A549 (cell line): ENCODE measurements at regions not wholly inside any gene's neighbourhood (a gene's known extent, or its start where the extent isn't known, plus 50 kb on each side); places are given as distances from the start of the nearest gene placed in this dataset.
A peak's percentile ranks its signal among the peaks of the same experiment; 100 is the strongest.

Source experiments
- ATAC-seq, 2 experiments: fragments of 200-7000 bp in 1 of 2; fragments of >200 bp in 1 of 2; cut with Nextera tagmentation in 1 of 2; cut with Tn5 transposase in 1 of 2; 3 replicates each; pipeline versions ENCODE4 v1.8.0 to v1.9.1; 2018 to 2020; ENCODE audit warnings: mild to moderate bottlenecking in 1 of 2, moderate library complexity in 1 of 2
- CTCF ChIA-PET: fragments of 300-600 bp; sonication (Branson Sonifier 250); formaldehyde crosslinking; extraction: SDS; loops from one replicate; lab custom pipeline; 2021; ENCODE audit warnings: antibody characterized with exemption, inconsistent platforms; lab: Yijun Ruan, JAX
- POLR2A ChIA-PET: fragments of 350-600 bp; formaldehyde crosslinking; extraction: SDS; loops from one replicate; lab custom pipeline; 2021; ENCODE audit warnings: antibody characterized with exemption, inconsistent platforms; lab: Yijun Ruan, JAX
- DNase-seq, 2 experiments: peaks; one replicate each; pipeline versions ENCODE4 v3.0.0 to v3.0.0-alpha.2; 2011 to 2016; ENCODE audit warnings: low read depth in 1 of 2, low spot score in 1 of 2
- FAIRE-seq: peaks from 2 replicates; lab custom pipeline; 2011; peaks lifted over from hg19 to GRCh38; lab: Jason Lieb, UNC
- H3K27ac ChIP-seq, 2 experiments: fragments of >200 bp; sonication (Bioruptor Twin); formaldehyde crosslinking; 3 replicates each; pipeline ENCODE4 v1.5.1; 2016 to 2017
- H3K4me1 ChIP-seq: fragments of >200 bp; sonication (Bioruptor Twin); formaldehyde crosslinking; 3 replicates; pipeline ENCODE4 v1.6.1; 2016
- H3K4me2 ChIP-seq: fragments of >200 bp; sonication (Bioruptor Twin); formaldehyde crosslinking; 3 replicates; pipeline ENCODE4 v1.6.1; 2016
- H3K4me3 ChIP-seq: fragments of >200 bp; sonication (Bioruptor Twin); formaldehyde crosslinking; 3 replicates; pipeline ENCODE4 v1.5.1; 2016
- H3K9me3 ChIP-seq: fragments of >200 bp; sonication (Bioruptor Twin); formaldehyde crosslinking; 3 replicates; pipeline ENCODE4 v1.6.1; 2016
- ATOH8 ChIP-seq: fragments of 250-450 bp; sonication (Bioruptor Pico); IDR thresholded peaks from 2 replicates; pipeline ENCODE4 v1.5.0; 2020; ENCODE audit warnings: low read depth, mild to moderate bottlenecking, moderate library complexity
- BCL3 ChIP-seq: fragments of >200 bp; sonication (Bioruptor Twin); formaldehyde crosslinking; IDR thresholded peaks from 3 replicates; pipeline ENCODE4 v1.6.1; 2016
- CBX2 ChIP-seq: fragments of 200-600 bp; sonication (generic); IDR thresholded peaks from 2 replicates; pipeline ENCODE4 v1.6.1; 2016; ENCODE audit warnings: low read depth, mild to moderate bottlenecking, borderline replicate concordance
- CBX8 ChIP-seq: fragments of 200-600 bp; sonication (generic); IDR thresholded peaks from 2 replicates; pipeline ENCODE4 v1.6.1; 2016
- CEBPB ChIP-seq, 2 experiments: fragments of >200 bp in 1 of 2; sonication (Bioruptor Twin) in 1 of 2; formaldehyde crosslinking in 1 of 2; IDR thresholded peaks; 2 replicates each; pipeline ENCODE4 v1.6.1; 2012 to 2016
- CHD2 ChIP-seq: fragments of 150-350 bp; IDR thresholded peaks from 2 replicates; pipeline ENCODE4 v1.6.1; 2014; ENCODE audit warnings: low read length; ENCODE audit not compliant: partially characterized antibody
- CHD4 ChIP-seq: fragments of 200-600 bp; sonication (generic); IDR thresholded peaks from 2 replicates; pipeline ENCODE4 v1.6.1; 2016; ENCODE audit warnings: antibody characterized with exemption, mild to moderate bottlenecking, borderline replicate concordance
- CTCF ChIP-seq: fragments of >200 bp; sonication (Bioruptor Twin); formaldehyde crosslinking; IDR thresholded peaks from 3 replicates; pipeline ENCODE4 v1.5.1; 2016
- EHMT2 ChIP-seq: fragments of 200-600 bp; sonication (generic); IDR thresholded peaks from 2 replicates; pipeline ENCODE4 v1.6.1; 2016; ENCODE audit warnings: antibody characterized with exemption, low read depth, mild to moderate bottlenecking, moderate library complexity
- ELK1 ChIP-seq: fragments of 150-350 bp; IDR thresholded peaks from 2 replicates; pipeline ENCODE4 v1.6.1; 2014; ENCODE audit warnings: low read depth, mild to moderate bottlenecking, low read length
- EP300 ChIP-seq, 2 experiments: fragments of >200 bp; sonication (Bioruptor Twin); formaldehyde crosslinking; IDR thresholded peaks; 2 replicates in 1 of 2; 3 replicates in 1 of 2; pipeline ENCODE4 v1.6.1; 2016 to 2017
- ESRRA ChIP-seq: fragments of 150-350 bp; IDR thresholded peaks from 2 replicates; pipeline ENCODE4 v1.6.1; 2014; ENCODE audit warnings: mild to moderate bottlenecking, low read length, borderline replicate concordance
- FOSB ChIP-seq: fragments of 250-450 bp; sonication (Bioruptor Pico); IDR thresholded peaks from 2 replicates; pipeline ENCODE4 v1.5.0; 2020; ENCODE audit warnings: mild to moderate bottlenecking, moderate library complexity
- FOSL2 ChIP-seq, 2 experiments: fragments of 450-650 bp in 1 of 2; fragments of >200 bp in 1 of 2; sonication (Bioruptor Twin) in 1 of 2; formaldehyde crosslinking; IDR thresholded peaks; 2 replicates each; pipeline versions ENCODE4 v1.5.0 to v1.6.1; 2016 to 2020; ENCODE audit warnings: mild to moderate bottlenecking in 1 of 2, moderate library complexity in 1 of 2
- HEYL ChIP-seq: fragments of 250-450 bp; sonication (Bioruptor Pico); IDR thresholded peaks from 2 replicates; pipeline ENCODE4 v1.8.0; 2021; ENCODE audit warnings: mild to moderate bottlenecking, moderate library complexity
- JUNB ChIP-seq: fragments of >200 bp; sonication (Bioruptor Twin); formaldehyde crosslinking; IDR thresholded peaks from 2 replicates; pipeline ENCODE4 v1.6.1; 2016
- KDM5A ChIP-seq: fragments of 200-600 bp; sonication (generic); IDR thresholded peaks from 2 replicates; pipeline ENCODE4 v1.6.1; 2016; ENCODE audit warnings: antibody characterized with exemption, mild to moderate bottlenecking
- MAX ChIP-seq: IDR thresholded peaks from 2 replicates; pipeline ENCODE4 v1.6.1; 2012
- NR3C1 ChIP-seq: fragments of >200 bp; sonication (Bioruptor Twin); formaldehyde crosslinking; IDR thresholded peaks from 3 replicates; pipeline ENCODE4 v1.6.1; 2017
- PHF8 ChIP-seq: fragments of 200-600 bp; sonication (generic); IDR thresholded peaks from 2 replicates; pipeline ENCODE4 v1.6.1; 2016; ENCODE audit warnings: low read depth, mild to moderate bottlenecking, antibody characterized with exemption, moderate library complexity, borderline replicate concordance
- POLR2AphosphoS2 ChIP-seq: conservative IDR thresholded peaks from 2 replicates; pipeline ENCODE4 v1.6.1; 2012; ENCODE audit warnings: low read length, improper control_type of control experiment, inconsistent platforms
- RARB ChIP-seq: fragments of 250-450 bp; sonication (Bioruptor Pico); IDR thresholded peaks from 2 replicates; pipeline ENCODE4 v1.8.0; 2021; ENCODE audit warnings: mild to moderate bottlenecking, moderate library complexity
- SMC3 ChIP-seq: fragments of >200 bp; sonication (Bioruptor Twin); formaldehyde crosslinking; IDR thresholded peaks from 3 replicates; pipeline ENCODE4 v1.6.1; 2018; ENCODE audit warnings: inconsistent platforms
- SREBF2 ChIP-seq: fragments of 450-650 bp; IDR thresholded peaks from 2 replicates; pipeline ENCODE4 v1.6.1; 2014; ENCODE audit warnings: mild to moderate bottlenecking, moderate library complexity
- ZC3H11A ChIP-seq: fragments of 450-650 bp; IDR thresholded peaks from 2 replicates; pipeline ENCODE4 v1.6.1; 2014; ENCODE audit warnings: antibody characterized with exemption, mild to moderate bottlenecking
- ZFP36 ChIP-seq: fragments of 450-650 bp; IDR thresholded peaks from 2 replicates; pipeline ENCODE4 v1.6.1; 2014; ENCODE audit warnings: borderline replicate concordance; ENCODE audit not compliant: partially characterized antibody
- WGBS: methylation state at CpG from one replicate; pipeline ENCODE4 v1.1.6; 2017; ENCODE audit errors: missing lambda C conversion rate; 5-methylcytosine and 5-hydroxymethylcytosine counted together

- H3K4me3 ChIP-seq: no peak overlapping the region
- H3K27ac ChIP-seq: no peak overlapping the region
- H3K4me1 ChIP-seq: no peaks in the 10 kb centered on the region
- FAIRE-seq: no peak
- TF ChIP-seq RARB (no peak), CBX8 (no peak)
- TF ChIP-seq, all 56 proteins: peak for 0
- H3K4me2 ChIP-seq: no peak overlapping the region
- CTCF ChIA-PET: interaction anchor here (0.5 kb wide), 1 partner anchor 102 kb away, joined by 3 read pairs; no protein-coding TSS in a partner anchor
- ATAC-seq (no peak), DNase-seq (no peak)
- no peaks in the 10 kb centered on the region for H3K9me3 ChIP-seq
- WGBS: 67% methylated on average over 2 of the region's 2 CpGs
- POLR2A ChIA-PET: no interaction called here
Measured at GRCh38 chr10:65360497-65360896, 1565.3 kb upstream of the LRRTM3 start.

GRCh38 chr10:65365878-65366277, 1560.0 kb upstream of the LRRTM3 start:
- Histone ChIP-seq H3K4me1 (no peaks in the 10 kb centered on the region), H3K9me3 (no peaks in the 10 kb centered on the region), H3K27ac (no peak overlapping the region), H3K4me2 (no peak overlapping the region), H3K4me3 (no peak overlapping the region)
- peak in 1 of 2 experiments; percentile 2 for DNase-seq
- 2% methylated on average over 1 of the region's 1 CpG for whole genome bisulfite sequencing
- no peak for TF ChIP-seq KDM5A
- no peak for TF ChIP-seq NR3C1
- TF ChIP-seq MAX: no peak
- no peak for TF ChIP-seq ELK1
- TF ChIP-seq SMC3: no peak
- TF ChIP-seq ESRRA: no peak
- TF ChIP-seq CBX2: no peak
- TF ChIP-seq CTCF: no peak
- no peak for TF ChIP-seq ZC3H11A
- TF ChIP-seq BCL3: no peak
- no peak for TF ChIP-seq CHD2
- no peak for TF ChIP-seq EHMT2
- no peak for TF ChIP-seq JUNB
- no peak for TF ChIP-seq FOSB
- TF ChIP-seq EP300 (IDR thresholded peaks at IDR 0.05): no peak
- TF ChIP-seq SREBF2: no peak
- no peak for TF ChIP-seq CHD4
- TF ChIP-seq ATOH8 (CRISPR knock-in tag): no peak
- TF ChIP-seq CEBPB (IDR thresholded peaks at IDR 0.05): no peak
- ATAC-seq: no peak
- CTCF ChIA-PET: no interaction called here
- POLR2A ChIA-PET: no interaction called here
- FAIRE-seq: no peak

- H3K4me2 ChIP-seq: no peak overlapping the region
- no peaks in the 10 kb centered on the region for H3K4me1 ChIP-seq
- ChIA-PET CTCF (no interaction called here), POLR2A (no interaction called here)
- no peak for FAIRE-seq
- no peak overlapping the region for H3K4me3 ChIP-seq
- no peak for ATAC-seq
- no peak for DNase-seq
- no peak overlapping the region for H3K27ac ChIP-seq
- no peaks in the 10 kb centered on the region for H3K9me3 ChIP-seq
- TF ChIP-seq HEYL (CRISPR knock-in tag): no peak
- no peak for TF ChIP-seq FOSB
- TF ChIP-seq FOSL2 (IDR thresholded peaks at IDR 0.05): no peak
- no peak for TF ChIP-seq FOSL2 (CRISPR knock-in tag; IDR thresholded peaks at IDR 0.05)
- no peak for TF ChIP-seq ZFP36
- TF ChIP-seq PHF8: no peak
- no peak for TF ChIP-seq POLR2AphosphoS2
- TF ChIP-seq JUNB: no peak
- no peak for TF ChIP-seq CBX2
Measured at GRCh38 chr10:65367706-65368105, 1558.1 kb upstream of the LRRTM3 start.
